Globus pallidus (tissue), 1 donor: ENCODE measurements at regions not wholly inside any gene's neighbourhood (a gene's known extent, or its start where the extent isn't known, plus 50 kb on each side); places are given as distances from the start of the nearest gene placed in this dataset.
"Not testable (repeated sequence)": the region's sequence is repeated elsewhere in the genome, so short reads cannot be mapped to it uniquely, and the experiment has no call there.

ENCODE experiments used
- DNase-seq: peaks from one replicate; pipeline ENCODE4 v3.0.0-alpha.2; 2015; ENCODE audit warnings: low spot score

- no peak for DNase-seq
Measured at GRCh38 chr6:85010865-85011264, 246.5 kb upstream of the TBX18 start.

GRCh38 chr6:85008296-85009009 lies 244.1 kb upstream of the TBX18 start:
- no peak for DNase-seq

GRCh38 chr6:85006362-85006761 lies 242.0 kb upstream of the TBX18 start:
- DNase-seq, result no peak

GRCh38 chr6:85005494-85005893 lies 241.1 kb upstream of the TBX18 start:
- DNase-seq, result no peak

- DNase-seq, result no peak
Measured at GRCh38 chr6:85004361-85004995, 240.1 kb upstream of the TBX18 start.

GRCh38 chr6:85002847-85003246 lies 238.4 kb upstream of the TBX18 start:
- DNase-seq, result no peak

GRCh38 chr6:85000001-85000400 lies 235.6 kb upstream of the TBX18 start:
- DNase-seq, result no peak

- no peak for DNase-seq
Measured at GRCh38 chr6:84998223-84998622, 233.8 kb upstream of the TBX18 start.

GRCh38 chr6:84988766-84989165 lies 224.4 kb upstream of the TBX18 start:
- not testable (repeated sequence) for DNase-seq

GRCh38 chr6:84985490-84985889 lies 221.1 kb upstream of the TBX18 start:
- DNase-seq, result not testable (repeated sequence)

GRCh38 chr6:84979541-84979940 lies 215.1 kb upstream of the TBX18 start:
- DNase-seq, result no peak

- DNase-seq, result no peak
Measured at GRCh38 chr6:84977363-84977705, 212.9 kb upstream of the TBX18 start.

GRCh38 chr6:84976526-84977362 lies 212.3 kb upstream of the TBX18 start:
- DNase-seq, result no peak

- no peak for DNase-seq
Measured at GRCh38 chr6:84975316-84975715, 210.9 kb upstream of the TBX18 start.

GRCh38 chr6:84973606-84974005 lies 209.2 kb upstream of the TBX18 start:
- no peak for DNase-seq

GRCh38 chr6:84967965-84968364 lies 203.6 kb upstream of the TBX18 start:
- DNase-seq, result no peak

GRCh38 chr6:84967389-84967788 lies 203.0 kb upstream of the TBX18 start:
- no peak for DNase-seq

GRCh38 chr6:84953111-84953755 lies 188.8 kb upstream of the TBX18 start:
- no peak for DNase-seq

GRCh38 chr6:84944926-84945325 lies 180.5 kb upstream of the TBX18 start:
- DNase-seq, result not testable (repeated sequence)

GRCh38 chr6:84943905-84944304 lies 179.5 kb upstream of the TBX18 start:
- no peak for DNase-seq

- not testable (repeated sequence) for DNase-seq
Measured at GRCh38 chr6:84941609-84942008, 177.2 kb upstream of the TBX18 start.

- DNase-seq, result no peak
Measured at GRCh38 chr6:84929212-84929611, 164.8 kb upstream of the TBX18 start.

GRCh38 chr6:84927551-84927950 lies 163.2 kb upstream of the TBX18 start:
- no peak for DNase-seq
